NT2/D1 (cell line): ENCODE measurements at regions not wholly inside any gene's neighbourhood (a gene's known extent, or its start where the extent isn't known, plus 50 kb on each side); places are given as distances from the start of the nearest gene placed in this dataset.

ENCODE experiments used
- SUZ12 ChIP-seq: IDR thresholded peaks from 2 replicates; pipeline ENCODE4 v1.6.1; 2011; ENCODE audit not compliant: insufficient read length, insufficient read depth; ENCODE audit errors: extremely low read depth
- YY1 ChIP-seq: IDR thresholded peaks from 2 replicates; pipeline ENCODE4 v1.6.1; 2011; ENCODE audit not compliant: insufficient read length, insufficient read depth
- ZNF274 ChIP-seq: IDR thresholded peaks from 2 replicates; pipeline ENCODE4 v1.6.1; 2011; ENCODE audit warnings: mild to moderate bottlenecking, low read depth, low read length

GRCh38 chr12:30529489-30530269, 166.0 kb downstream of the IPO8 start:
- no peak for TF ChIP-seq ZNF274
- TF ChIP-seq SUZ12, result no peak
- no peak for TF ChIP-seq YY1
